ENCODE measurements at regions not wholly inside any gene's neighbourhood (a gene's known extent, or its start where the extent isn't known, plus 50 kb on each side); places are given as distances from the start of the nearest gene placed in this dataset.
"Not testable (repeated sequence)": the region's sequence is repeated elsewhere in the genome, so short reads cannot be mapped to it uniquely, and the experiment has no call there.

GRCh38 chr12:9313479-9313878, 105.3 kb upstream of the PZP start:
- in situ Hi-C loops (cut with HindIII; ENCODE audit: low sequenced_read_pairs), result not testable (repeated sequence)

- in situ Hi-C loops (cut with HindIII; ENCODE audit: low sequenced_read_pairs), result not testable (repeated sequence)
Observed at GRCh38 chr12:9312406-9313392, 104.5 kb upstream of the PZP start.

- in situ Hi-C loops (cut with HindIII; ENCODE audit: low sequenced_read_pairs), result not testable (repeated sequence)
Observed at GRCh38 chr12:9311454-9311853, 103.3 kb upstream of the PZP start.

DNA sequence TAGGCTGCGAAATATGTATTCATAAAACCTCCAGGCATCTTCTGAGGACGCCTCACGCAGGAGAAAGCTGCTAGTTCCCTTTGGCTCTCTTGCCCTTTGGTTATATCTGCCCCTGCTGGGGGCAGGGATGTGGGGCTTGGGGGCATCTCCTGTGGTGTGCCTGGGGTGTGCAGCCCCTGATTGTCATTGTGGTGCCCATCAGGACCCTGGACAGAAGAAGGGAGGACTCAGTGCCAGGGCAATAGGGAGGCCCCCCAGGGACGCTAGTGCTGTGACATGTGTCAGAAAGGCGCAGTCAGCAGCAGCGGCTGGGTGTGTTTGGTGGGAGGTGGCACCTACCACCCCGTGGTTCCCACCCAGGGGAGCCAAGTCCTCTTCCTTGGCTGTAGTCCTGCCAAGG, 102.5 kb upstream of the PZP start:
- in situ Hi-C loops (cut with HindIII; ENCODE audit: low sequenced_read_pairs), result not testable (repeated sequence)

DNA sequence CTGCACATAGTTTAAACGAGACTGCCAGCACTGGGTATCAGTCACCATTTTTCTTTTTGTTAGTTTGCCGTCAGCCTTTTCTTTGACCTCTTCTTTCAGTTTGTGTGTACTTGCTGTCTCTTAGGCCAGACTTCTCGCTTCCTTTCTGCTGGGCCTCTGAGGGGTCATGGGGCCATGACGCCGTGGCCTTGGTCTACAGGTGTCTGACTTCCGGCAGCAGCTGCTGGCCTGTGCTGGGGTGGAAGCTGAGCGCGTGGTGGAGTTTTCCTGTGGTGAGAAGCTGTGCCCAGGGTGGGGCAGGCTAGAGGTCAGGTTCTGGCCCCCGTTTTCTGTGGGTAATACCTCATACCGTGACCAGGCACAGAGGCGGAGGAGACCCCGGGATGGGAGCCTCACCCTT, 101.6 kb upstream of the PZP start:
- in situ Hi-C loops (cut with HindIII; ENCODE audit: low sequenced_read_pairs), result not testable (repeated sequence)

DNA sequence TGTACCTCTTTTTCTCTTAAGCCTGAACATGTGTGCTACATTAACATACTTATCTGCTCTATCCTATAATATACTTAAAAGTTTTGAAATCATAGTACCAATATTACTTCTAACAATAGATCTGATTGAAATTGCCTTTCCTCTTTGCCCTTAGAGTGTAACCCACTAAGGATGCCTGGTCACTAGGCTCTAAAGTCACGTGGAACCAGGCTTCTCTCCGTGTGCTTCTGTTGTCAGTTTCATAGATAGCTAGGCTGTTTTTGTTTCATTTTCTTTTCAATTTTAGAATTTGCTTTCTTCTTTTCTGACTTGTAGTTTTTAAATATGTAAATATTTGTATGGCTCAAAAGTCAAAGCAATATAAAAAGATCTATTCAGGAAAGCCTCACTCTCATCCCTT, 100.5 kb upstream of the PZP start:
- in situ Hi-C loops (cut with HindIII; ENCODE audit: low sequenced_read_pairs), result not testable (repeated sequence)

DNA sequence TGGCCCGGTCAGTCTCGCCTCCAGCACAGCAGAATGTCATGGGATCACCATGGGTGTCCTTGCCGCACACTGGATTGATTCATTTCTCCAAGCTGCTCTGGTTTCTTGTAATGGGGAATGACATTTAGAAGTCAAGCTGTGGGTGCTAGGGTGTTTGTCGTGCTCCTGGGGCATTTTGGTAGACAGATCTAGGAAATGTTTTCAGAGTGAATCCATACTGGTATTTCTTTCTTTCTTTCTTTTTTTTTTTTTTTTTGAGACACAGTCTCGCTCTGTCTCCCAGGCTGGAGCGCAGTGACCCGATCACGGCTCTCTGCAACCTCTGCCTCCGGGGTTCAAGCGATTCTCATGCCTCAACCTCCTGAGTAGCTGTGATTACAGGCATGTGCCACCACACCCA, 100.0 kb upstream of the PZP start:
- in situ Hi-C loops (cut with HindIII; ENCODE audit: low sequenced_read_pairs), result not testable (repeated sequence)

DNA sequence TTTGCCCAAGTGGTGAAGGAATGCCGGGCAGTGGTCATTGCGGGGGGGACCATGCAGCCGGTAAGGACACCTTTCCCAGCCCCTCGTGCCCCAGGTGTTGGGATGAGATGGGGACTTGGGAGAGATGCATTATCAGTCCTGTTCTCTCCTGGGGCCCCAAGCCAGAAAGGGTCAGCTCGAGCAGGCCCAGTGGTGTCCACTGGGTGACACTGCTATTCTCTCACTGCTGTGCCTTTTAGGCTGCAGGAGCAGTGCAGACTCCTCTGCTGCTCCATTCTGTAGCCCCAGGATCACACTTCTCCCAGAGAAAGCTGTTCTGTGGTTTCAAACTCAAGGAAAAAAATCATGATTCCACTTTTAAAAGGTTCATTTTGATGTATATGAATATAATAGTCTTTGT, 99.1 kb upstream of the PZP start:
- in situ Hi-C loops (cut with HindIII; ENCODE audit: low sequenced_read_pairs), result not testable (repeated sequence)

DNA sequence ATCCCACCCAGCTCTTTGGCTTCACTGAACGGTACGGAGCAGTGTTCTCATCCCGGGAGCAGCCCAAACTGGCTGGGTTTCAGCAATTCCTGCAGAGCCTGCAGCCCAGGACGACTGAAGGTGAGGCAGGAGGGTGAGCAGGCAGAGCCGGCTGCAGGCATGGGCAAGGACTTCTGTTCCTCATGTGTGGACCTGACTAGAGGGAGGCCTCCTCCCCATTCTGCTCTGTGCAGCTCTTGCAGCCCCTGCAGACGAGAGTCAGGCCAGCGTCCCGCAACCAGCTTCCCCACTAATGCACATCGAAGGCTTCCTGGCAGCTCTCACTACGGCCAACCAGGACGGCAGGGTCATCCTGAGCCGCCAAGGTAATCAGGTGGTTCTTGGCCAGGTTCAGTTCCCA, 97.8 kb upstream of the PZP start:
- in situ Hi-C loops (cut with HindIII; ENCODE audit: low sequenced_read_pairs), result not testable (repeated sequence)

DNA sequence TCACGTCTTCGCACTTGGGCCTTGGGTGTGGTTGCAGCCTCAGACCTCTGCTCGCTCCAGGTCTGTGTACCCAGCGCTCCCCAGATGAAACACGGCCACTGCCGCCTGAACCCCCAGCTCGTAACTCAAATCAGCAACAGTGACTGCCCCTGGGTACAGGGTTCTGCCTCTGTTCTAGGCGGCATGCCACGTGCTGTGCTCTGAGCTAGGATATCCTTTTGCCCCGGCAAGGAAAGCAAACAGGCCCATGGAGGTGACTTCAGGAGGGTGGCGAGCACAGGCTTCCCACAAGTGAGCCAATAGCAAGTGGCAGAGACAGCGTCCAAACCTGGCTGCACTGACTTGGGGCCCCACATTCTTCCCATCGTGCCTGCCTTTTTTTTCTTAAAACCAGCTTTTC, 96.3 kb upstream of the PZP start:
- in situ Hi-C loops (cut with HindIII; ENCODE audit: low sequenced_read_pairs), result not testable (repeated sequence)

GRCh38 chr12:9295872-9296271, 87.7 kb upstream of the PZP start:
- in situ Hi-C loops (cut with HindIII; ENCODE audit: low sequenced_read_pairs), result not testable (repeated sequence)

DNA sequence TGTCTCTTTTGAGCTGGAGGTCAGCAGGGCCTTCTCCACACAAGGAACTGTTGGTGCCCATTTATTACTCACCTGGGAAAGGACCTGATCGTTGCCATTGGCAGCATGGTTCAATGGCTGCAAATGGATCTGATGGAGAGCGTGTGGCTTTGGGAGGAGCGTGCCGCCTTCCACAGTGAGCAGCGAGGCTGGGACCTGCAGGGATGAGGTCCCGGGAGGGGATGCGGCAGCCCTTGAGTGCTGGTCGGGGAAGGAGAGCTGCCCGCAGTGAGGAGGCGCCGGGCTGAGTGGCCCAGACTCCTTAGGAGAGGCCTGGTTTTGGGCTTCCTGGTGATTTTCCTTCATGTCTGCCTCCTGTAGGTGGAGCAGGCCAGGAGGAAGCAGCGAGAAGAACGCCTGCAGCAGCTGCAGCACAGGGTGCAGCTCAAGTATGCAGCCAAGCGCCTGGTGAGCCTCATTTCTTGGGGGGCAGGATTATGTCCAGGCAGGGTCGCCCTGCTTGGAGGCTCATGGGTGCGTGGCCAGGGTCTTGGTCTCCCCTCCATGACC, 86.0 kb upstream of the PZP start:
- in situ Hi-C loops (cut with HindIII; ENCODE audit: low sequenced_read_pairs), result not testable (repeated sequence)

- in situ Hi-C loops (cut with HindIII; ENCODE audit: low sequenced_read_pairs), result not testable (repeated sequence)
Observed at GRCh38 chr12:9293391-9293790, 85.2 kb upstream of the PZP start.

GRCh38 chr12:9289984-9290383, 81.8 kb upstream of the PZP start:
- in situ Hi-C loops (cut with HindIII; ENCODE audit: low sequenced_read_pairs), result not testable (repeated sequence)

GRCh38 chr12:9284724-9285123, 76.5 kb upstream of the PZP start:
- in situ Hi-C loops (cut with HindIII; ENCODE audit: low sequenced_read_pairs), result not testable (repeated sequence)

DNA sequence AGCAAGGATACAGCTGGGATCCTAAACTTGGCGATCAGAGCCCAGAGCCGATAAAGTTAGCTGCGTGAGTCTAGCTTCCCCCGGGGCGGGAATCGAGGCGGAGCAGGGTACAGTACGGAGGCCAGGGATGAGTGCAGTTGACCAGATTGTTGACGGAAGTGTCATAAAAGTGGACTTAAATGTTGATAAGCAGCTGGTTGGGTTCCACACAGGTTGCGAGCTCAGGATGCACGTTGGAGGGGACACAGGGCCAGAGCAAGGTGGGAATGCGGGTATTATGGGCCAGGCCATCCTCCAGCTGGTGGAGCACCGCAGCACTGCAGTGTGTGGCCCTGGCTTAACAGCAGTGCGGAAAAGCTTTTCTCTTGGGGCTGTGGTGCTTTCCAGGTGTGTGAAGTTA, 76.0 kb upstream of the PZP start:
- in situ Hi-C loops (cut with HindIII; ENCODE audit: low sequenced_read_pairs), result not testable (repeated sequence)

DNA sequence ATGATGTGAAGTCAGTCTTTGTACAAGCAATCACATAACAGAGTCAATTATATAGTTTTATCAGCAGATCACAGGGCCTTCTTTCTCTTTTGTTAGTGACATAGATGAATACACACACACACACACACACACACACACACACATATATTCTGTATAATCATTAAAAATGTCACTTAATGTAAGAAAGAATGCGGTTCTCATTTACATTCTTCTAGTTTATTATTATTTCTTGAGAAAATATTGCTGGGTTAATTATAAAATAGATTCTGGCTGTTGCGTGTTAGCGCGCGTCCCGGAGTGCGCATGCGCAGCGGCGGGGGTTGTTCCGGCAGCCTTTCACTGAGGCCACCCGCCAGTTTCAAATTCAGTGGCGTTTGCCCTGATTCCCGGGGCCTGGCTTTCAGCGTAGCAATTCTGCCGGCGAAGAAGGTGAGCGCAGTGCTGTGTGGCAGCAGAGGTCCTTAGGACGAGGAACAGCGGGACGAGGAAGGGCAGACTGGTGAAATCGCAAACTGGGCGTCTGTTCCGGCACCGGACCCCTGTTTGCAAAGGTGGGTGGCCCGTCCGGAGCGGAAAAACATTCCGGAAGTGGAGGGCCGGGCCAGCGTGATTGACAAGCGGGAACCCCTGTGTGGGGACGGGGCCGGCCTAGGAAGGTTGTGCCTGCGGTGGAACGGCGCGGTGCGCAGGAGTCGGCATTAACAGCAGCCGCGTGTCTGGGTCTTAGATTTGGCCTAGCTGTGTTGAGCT, 75.3 kb upstream of the PZP start:
- in situ Hi-C loops (cut with HindIII; ENCODE audit: low sequenced_read_pairs), result not testable (repeated sequence)

- in situ Hi-C loops (cut with HindIII; ENCODE audit: low sequenced_read_pairs), result no loop called here
Observed at GRCh38 chr12:9276990-9277389, 68.8 kb upstream of the PZP start.

DNA sequence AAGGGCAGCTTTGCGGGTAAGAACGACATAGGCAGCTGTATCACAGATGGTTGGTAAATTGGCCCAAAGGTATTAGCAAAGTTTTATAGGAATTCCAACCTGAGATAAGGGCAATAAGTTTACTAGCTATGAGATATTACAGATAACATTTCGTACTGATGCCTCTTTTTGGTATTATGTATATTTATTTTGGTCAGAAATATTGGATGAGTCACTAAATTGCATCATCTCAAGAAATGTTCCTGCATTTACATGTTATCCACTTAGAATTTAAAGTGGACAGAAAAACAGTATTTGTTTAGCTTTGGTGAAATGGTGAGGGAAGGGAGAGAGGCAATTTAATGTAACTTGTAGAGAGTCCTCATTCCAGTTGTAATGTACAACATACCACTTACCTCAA, 65.1 kb upstream of the PZP start:
- in situ Hi-C loops (cut with HindIII; ENCODE audit: low sequenced_read_pairs), result no loop called here

- in situ Hi-C loops (cut with HindIII; ENCODE audit: low sequenced_read_pairs), result no loop called here
Observed at GRCh38 chr12:9271875-9272274, 63.7 kb upstream of the PZP start.

DNA sequence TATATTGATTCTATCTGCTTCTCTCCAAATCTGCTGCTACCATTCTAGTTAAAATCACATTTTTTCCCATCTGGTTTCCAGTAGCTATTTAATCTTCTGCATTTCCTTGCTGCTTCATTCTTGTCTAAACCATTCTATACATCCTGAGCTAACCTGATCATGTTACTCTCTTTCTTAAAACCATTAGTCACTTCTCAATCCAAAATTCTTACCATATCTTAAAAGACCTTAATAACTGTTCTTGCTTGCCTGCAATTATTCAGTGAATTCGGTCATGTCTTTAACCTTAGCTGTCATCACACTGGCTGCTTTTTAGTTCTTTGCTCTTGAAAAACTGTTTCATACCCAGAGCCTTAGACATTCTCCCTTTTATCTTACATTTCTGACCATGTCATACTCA, 56.4 kb upstream of the PZP start:
- in situ Hi-C loops (cut with HindIII; ENCODE audit: low sequenced_read_pairs), result no loop called here

DNA sequence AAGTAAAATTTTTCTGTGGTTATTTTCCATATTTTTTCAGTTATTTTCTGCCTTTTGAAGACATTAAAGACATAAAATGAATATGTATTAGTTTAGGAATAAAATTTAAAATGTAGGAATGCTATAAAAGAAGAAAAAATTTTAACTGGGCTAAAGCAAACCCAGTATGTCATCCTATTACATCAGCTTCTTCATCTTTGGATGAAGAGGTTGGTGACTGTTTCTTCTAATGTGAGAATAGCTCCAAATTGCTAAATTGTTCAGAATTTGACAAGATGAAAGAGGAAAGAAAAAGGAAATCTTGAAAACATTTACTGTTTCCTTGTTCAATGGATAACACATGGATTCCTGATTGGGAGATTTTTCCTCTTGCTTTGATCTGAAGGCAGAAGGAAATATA, 52.7 kb upstream of the PZP start:
- in situ Hi-C loops (cut with HindIII; ENCODE audit: low sequenced_read_pairs), result no loop called here

Measured in endothelial cell of hepatic sinusoid (primary cell).